ENCODE measurements at regions not wholly inside any gene's neighbourhood (a gene's known extent, or its start where the extent isn't known, plus 50 kb on each side); places are given as distances from the start of the nearest gene placed in this dataset.

GRCh38 chr18:47606526-47606925, 323.9 kb downstream of the SMAD2 start:
- no peak for FAIRE-seq
- no peak for ATAC-seq
- no peak overlapping the region for H3K4me3 ChIP-seq
- no peak overlapping the region for H3K27ac ChIP-seq
- no peak for DNase-seq
- peaks cover 0 to 5% (median 2%) of the 10 kb centered on the region in 4 donors for H3K27me3 ChIP-seq
- TF ChIP-seq, protein P1, sequence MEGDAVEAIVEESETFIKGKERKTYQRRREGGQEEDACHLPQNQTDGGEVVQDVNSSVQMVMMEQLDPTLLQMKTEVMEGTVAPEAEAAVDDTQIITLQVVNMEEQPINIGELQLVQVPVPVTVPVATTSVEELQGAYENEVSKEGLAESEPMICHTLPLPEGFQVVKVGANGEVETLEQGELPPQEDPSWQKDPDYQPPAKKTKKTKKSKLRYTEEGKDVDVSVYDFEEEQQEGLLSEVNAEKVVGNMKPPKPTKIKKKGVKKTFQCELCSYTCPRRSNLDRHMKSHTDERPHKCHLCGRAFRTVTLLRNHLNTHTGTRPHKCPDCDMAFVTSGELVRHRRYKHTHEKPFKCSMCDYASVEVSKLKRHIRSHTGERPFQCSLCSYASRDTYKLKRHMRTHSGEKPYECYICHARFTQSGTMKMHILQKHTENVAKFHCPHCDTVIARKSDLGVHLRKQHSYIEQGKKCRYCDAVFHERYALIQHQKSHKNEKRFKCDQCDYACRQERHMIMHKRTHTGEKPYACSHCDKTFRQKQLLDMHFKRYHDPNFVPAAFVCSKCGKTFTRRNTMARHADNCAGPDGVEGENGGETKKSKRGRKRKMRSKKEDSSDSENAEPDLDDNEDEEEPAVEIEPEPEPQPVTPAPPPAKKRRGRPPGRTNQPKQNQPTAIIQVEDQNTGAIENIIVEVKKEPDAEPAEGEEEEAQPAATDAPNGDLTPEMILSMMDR (IDR thresholded peaks at IDR 0.05): no peak
- no peaks in the 10 kb centered on the region for H3K36me3 ChIP-seq
- intact Hi-C loops (cut with DNase I): no loop called here
- no peaks in the 10 kb centered on the region for H3K9me3 ChIP-seq
- H3K4me1 ChIP-seq: no peaks in the 10 kb centered on the region
- 54 to 70% methylated on average over 5 of the region's 5 CpGs for WGBS, 2 donors

- no peak for FAIRE-seq
- WGBS, 2 donors: 74 to 79% methylated on average over 1 of the region's 1 CpG
- H3K4me3 ChIP-seq: no peak overlapping the region
- H3K36me3 ChIP-seq: no peaks in the 10 kb centered on the region
- ATAC-seq: no peak
- H3K27me3 ChIP-seq: peaks cover 0 to 5% (median 0%) of the 10 kb centered on the region in 4 donors
- no peak overlapping the region for H3K27ac ChIP-seq
- intact Hi-C loops (cut with DNase I): no loop called here
- no peaks in the 10 kb centered on the region for H3K4me1 ChIP-seq
- no peaks in the 10 kb centered on the region for H3K9me3 ChIP-seq
- TF ChIP-seq, protein P1 (IDR thresholded peaks at IDR 0.05): no peak
- no peak for DNase-seq
These were observed 325.4 kb downstream of the SMAD2 start for GRCh38 chr18:47605093-47605492.

GRCh38 chr18:47604021-47604420, 326.4 kb downstream of the SMAD2 start:
- FAIRE-seq: no peak
- intact Hi-C loops (cut with DNase I): no loop called here
- Histone ChIP-seq H3K27ac (no peak overlapping the region), H3K4me3 (no peak overlapping the region), H3K36me3 (no peaks in the 10 kb centered on the region), H3K9me3 (no peaks in the 10 kb centered on the region), H3K27me3 (no peaks in the 10 kb centered on the region), H3K4me1 (no peaks in the 10 kb centered on the region)
- 75 to 78% methylated on average over 5 of the region's 5 CpGs for WGBS, 2 donors
- ATAC-seq: no peak
- TF ChIP-seq, protein P1 (IDR thresholded peaks at IDR 0.05): no peak
- no peak for DNase-seq

DNA sequence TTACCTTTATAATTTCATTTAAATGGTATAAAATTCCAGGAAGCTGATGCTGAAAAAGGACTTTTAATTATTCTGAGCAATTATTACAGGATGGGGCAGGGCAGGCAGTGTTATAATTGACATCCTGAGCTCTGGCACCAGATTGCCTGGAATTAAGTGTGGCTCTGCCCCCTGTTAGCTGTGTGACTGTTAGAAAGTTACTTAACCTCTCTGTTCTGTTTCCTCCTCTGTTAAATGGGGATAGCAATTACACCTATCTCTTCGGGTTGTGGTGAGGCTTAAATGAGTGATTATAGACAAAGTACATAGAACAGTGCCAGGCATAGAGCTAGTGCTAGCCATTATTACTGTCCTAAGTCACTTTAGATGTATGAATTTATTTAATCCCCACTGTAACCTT, 327.3 kb downstream of the SMAD2 start:
- no peak overlapping the region for H3K4me3 ChIP-seq
- FAIRE-seq (no peak), DNase-seq (no peak), ATAC-seq (no peak)
- H3K27me3 ChIP-seq: no peaks in the 10 kb centered on the region
- intact Hi-C loops (cut with DNase I): no loop called here
- WGBS, 2 donors: 77 to 84% methylated on average over 1 of the region's 1 CpG
- no peaks in the 10 kb centered on the region for H3K36me3 ChIP-seq
- no peak overlapping the region for H3K27ac ChIP-seq
- no peaks in the 10 kb centered on the region for H3K4me1 ChIP-seq
- no peaks in the 10 kb centered on the region for H3K9me3 ChIP-seq
- TF ChIP-seq, protein P1 (IDR thresholded peaks at IDR 0.05): no peak

- TF ChIP-seq, protein P1 (IDR thresholded peaks at IDR 0.05): no peak
- intact Hi-C loops (cut with DNase I): no loop called here
- FAIRE-seq (no peak), DNase-seq (no peak), ATAC-seq (no peak)
- Histone ChIP-seq H3K27me3 (no peaks in the 10 kb centered on the region), H3K27ac (no peak overlapping the region), H3K4me1 (no peaks in the 10 kb centered on the region), H3K4me3 (no peak overlapping the region), H3K36me3 (no peaks in the 10 kb centered on the region), H3K9me3 (no peaks in the 10 kb centered on the region)
- 74 to 82% methylated on average over 11 of the region's 11 CpGs for WGBS, 2 donors
These were observed 328.1 kb downstream of the SMAD2 start for GRCh38 chr18:47602273-47602897.
